Activated CD8-positive, alpha-beta memory T cell treated with anti-CD3 and anti-CD28 coated beads for 1 hour (primary cell): ENCODE measurements at regions not wholly inside any gene's neighbourhood (a gene's known extent, or its start where the extent isn't known, plus 50 kb on each side); places are given as distances from the start of the nearest gene placed in this dataset.
"Not testable (repeated sequence)": the region's sequence is repeated elsewhere in the genome, so short reads cannot be mapped to it uniquely, and the experiment has no call there.

Source experiments
- DNase-seq, 2 donors: peaks; one replicate each; pipeline ENCODE4 v3.0.0-alpha.2; 2020; ENCODE audit warnings: low read depth in 1 of 2; ENCODE audit errors: extremely low read depth in 1 of 2

DNA sequence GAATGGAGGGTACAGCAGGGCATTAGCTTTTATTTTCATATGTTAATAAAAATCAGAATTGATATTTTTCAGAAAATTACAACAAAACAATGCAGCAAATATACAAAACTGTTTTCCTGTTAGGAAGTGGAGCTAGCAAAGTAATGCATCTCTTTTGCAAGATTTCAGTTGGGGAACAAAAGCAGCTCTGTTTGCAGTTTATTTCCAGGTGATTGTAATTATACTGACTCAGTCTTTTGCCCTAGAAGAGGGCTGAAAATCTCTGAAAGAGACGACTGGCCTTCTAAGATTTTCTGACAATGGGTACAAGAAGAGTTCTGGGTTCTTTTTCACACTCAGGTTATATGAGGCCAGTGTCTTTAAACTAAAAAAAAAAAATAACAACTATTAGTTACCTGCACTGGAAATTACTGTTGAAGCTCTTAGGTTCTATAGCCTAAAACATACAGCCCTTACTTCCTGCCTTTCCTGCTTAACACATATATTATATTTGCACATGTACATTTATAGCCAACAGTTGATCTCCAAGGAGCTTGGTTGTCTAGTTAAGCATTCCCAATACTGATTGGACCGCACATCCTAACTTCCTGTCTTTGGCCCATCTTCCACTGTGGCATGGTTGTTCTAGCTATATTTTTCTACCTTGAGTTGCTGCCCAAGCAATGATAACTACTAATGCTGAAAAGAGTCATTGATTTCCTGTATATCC, 199.1 kb upstream of the KRR1 start:
- DNase-seq, result no peak

DNA sequence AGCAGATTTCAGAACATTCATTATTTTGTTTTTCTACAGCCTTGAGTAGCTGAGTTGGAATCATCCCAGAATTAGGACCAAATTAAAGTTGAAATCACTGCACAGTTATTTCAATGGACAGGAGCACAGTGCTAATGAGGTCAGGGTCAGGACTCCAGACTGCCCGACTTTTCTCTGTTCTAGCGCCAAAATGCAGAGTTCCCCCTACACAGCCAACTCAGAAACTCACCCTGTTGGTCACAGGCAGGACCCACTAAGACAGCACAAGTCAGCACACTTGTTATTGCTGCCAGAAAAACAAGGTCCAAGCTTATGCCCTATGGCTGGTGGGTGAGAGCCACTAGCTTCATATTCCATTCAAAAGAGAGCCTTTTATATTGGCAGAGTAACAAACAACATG, 198.1 kb upstream of the KRR1 start:
- no peak for DNase-seq

DNA sequence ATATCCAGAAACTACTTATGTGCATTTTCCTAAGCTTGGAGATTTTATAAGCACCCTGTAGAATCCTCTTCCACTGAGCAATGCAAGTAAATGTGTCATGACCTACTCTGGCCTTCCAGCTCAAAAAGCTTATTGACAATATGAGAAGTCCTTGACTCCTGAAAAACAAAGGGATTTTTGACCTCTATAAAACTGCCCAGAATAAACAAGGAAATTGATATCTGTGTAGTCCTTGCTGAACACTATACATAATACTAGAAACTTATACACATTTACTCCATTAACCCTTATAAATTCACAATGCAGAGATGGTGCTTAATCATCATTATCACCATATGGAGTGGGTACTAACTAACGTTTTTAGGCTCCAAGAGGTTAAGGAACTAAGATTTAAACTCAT, 197.4 kb upstream of the KRR1 start:
- no peak for DNase-seq

DNA sequence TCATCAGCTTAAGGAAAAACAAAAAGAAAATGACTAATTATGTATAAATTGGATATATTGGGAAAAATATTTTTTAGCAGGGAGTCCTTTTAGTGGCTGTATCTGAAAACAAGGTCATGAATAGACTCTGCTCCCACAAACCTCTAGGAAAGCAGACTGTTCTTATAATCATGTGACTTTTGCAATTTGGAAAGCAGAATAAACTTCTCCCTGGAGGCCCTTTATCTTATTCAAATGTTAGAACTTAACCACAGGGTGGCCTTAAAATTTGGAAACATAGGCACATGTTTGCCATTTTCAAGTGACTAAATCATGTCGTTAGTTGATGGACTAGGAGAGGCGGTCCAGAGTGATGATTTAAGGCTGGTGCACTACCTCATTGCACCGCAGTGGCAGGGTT, 196.6 kb upstream of the KRR1 start:
- DNase-seq, result no peak

DNA sequence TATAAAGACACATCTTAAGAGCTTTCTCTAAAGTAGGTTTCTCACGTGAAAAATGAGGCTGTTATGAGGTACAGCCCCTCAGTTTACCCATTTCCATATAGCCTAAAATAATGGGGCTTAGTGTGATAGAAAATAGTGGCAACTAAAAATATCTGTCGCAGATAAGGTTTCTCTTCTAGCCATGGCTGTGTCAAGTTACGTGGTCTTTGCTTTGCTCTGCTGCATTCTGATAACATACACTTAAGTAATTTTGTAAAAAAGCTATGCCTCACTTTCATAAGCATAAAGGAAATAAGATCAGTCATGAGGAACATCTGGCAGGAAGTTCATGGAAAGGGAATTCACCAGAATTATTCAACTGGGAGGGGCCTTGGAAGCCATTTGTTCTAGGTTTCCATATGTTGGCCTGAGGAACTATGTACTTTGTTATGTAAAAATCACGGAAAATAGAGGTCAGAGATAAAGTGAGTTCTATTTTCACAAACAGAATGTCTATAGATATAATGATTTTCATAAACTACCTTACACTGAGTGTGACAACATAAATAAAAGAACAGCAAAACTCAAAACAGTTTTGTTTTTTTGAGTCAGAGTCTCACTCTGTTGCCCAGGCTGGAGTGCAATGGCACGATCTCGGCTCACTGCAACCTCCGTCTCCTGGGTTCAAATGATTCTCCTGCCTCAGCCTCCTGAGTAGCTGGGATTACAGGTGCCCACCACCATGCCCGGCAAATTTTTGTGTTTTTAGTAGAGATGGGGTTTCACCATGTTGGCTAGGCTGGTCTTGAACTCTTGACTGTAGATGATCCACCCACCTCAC, 195.6 kb upstream of the KRR1 start:
- DNase-seq, result no peak

DNA sequence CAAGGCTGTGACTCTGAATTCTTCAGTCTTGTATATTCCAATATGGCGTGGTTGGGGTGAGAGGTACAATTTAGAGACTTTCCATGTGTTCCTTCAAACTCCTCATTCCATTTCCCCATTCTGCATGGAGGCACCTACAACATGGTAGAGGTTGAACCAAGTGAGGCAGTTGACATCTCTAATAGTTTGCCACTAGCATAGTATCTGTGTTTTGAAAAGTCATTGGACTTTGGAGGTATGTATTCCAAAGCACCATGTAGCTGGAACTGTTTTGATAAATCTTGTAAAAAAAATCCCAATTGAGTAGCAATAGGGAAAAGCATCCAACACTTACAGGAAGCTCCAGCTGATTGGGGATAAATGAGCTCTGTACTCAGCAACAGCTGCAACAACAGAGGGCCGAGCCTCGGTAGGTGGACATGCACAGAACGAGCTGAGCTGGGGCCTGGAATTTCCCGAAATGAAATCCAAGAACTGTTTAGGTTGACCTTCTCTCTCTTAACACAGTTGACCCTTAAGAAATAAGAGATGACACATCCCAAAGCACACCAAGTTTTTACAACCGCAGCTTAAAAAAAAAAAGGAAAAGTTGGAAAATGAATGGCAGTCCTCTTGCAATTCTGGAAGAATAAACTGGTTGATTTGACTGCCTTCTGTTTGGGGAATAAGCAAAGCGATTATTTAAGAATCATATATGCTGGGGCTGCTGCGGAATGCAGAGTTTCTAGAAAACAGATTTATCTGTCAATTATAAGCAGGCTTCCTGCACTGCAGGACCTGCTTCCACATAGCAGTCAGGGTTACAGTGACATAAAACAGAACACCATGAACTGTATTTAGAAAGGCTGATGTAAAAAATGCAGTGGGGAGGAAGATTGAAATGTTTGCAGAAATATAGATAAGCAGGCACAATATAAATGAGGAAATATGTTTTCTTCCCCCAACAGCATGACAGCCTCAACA, 194.6 kb upstream of the KRR1 start:
- no peak for DNase-seq

DNA sequence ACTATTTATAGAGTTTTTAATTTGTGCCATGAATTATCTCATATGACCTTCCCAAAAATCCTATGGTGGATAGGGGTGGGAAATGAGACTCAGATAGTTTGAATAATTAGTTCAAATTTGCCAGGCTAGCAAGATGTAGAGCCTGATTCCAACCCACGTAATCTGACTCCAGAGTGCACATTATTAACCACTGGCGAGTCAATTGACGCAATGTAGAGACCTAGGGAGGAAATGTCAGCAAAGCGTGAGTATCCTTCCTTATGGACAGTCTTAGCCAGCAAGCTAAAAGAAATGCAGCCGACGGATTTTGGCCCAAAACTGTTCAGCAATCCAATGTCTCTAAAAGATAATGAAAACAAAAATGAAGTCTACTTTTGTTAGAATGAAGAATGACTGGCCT, 193.3 kb upstream of the KRR1 start:
- no peak for DNase-seq

DNA sequence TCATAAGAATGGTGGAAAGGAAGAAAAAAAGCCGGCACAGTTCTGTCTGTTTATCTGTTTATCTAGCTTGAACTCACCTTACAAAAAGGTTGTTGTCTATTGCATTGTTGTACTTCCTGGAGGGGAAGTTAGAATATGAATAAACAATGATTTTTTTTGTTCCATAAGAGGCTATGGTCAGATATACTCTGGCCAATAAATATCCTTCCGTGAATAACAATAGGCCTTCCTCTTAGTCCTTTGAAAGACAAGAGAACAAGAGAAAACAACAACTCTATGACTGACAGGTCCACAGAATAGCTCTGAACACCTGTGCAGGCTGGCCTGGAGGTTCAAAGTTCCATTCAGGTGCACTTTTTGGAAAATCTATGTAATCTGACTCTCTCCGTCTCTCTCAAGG, 192.8 kb upstream of the KRR1 start:
- DNase-seq, result no peak

DNA sequence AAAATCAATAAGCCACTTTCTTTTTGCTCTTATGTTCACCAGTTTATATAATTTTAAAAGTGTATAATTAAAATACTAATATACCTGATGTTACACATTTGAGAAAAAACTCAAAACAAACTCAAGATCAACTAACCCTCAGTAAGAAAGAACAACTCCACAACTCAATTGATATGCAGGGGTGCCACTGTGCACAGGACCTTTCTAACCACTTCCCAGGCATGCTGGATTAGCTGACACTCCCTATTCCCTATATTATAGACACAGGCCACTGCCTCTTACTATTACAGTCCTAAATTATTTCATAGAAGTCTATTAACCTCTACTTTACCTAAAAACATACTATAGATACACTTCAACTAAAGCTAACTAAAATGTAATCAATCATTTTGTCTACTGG, 191.7 kb upstream of the KRR1 start:
- no peak for DNase-seq

DNA sequence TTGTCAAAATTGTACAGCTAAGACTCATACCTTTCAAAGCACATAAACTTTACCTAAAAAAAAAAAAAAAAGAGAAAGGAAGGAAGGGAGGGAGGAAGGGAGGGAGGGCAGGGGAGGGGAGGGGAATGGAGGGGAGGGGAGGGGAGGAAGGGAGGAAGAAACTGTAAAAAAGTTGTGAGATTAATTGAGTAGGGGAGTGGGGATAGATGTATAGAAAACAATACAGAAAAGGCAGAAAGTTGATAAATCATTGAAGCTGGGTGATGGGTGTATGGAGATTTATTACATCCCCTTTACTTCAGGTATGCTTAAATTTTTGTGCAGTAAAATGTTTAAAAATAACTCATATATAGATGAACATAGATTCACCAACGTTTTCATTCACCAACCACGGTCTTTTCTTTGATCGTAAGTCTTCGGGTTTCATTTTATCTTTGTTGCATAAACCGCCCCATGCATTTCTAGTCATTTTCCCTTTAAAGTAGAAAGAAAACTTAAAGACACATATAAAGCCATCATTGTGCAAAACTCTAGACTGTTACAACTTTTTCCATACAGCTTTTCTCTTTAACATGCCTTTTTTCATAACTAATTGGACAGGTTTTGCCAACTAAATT, 191.2 kb upstream of the KRR1 start:
- no peak for DNase-seq

DNA sequence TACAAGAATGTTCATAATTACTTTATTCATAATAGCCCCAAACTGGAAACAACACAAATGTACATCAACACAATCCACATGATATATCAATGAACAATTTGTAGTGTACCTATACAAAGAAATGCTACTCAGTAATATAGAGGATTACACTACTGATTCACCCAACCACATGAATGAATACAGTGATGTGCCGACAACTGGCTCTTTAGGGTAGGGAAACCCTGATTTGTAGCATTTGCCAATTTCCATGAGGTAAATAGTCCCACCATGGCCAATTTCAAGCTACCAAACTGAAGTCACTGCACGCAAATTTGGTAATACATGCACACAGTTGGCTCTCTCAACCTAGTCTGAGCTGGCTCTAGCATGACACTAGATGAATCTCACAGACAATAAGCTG, 190.4 kb upstream of the KRR1 start:
- no peak for DNase-seq

DNA sequence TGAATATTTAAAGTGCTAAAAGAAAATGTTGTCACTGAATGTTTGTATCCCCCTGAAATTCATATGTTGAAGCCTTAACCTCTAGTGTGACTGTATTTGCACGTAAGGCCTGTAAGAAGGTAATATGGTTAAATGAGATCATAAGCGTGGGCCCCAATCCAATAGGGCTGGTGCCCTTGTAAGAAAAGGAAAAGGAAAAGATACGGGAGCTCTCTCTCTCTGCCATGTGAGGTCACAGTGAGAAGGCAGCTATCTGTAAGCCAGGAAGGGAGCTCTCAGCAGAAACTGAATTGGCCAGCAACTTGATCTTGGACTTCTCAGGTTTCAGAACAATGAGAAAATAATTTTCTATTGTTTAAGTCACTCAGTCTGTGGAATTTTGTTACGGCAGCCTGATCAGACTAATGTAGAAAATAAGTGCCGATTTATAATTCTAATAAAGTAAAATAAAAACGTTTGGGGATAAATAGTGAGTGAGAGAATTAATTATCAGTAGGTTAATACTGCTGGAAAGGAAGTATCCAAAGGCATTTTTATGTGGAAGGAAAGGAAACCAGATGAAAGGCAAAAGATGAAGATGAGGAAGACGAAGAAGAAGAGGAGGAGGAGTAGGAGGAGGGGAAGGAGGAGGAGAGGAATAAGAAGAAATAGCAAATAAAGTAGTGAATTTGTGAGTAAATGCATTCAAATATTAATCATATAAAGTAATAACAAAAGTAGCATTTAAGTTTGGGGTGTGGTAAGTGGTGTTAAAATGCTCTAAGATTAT, 188.5 kb upstream of the KRR1 start:
- no peak for DNase-seq

DNA sequence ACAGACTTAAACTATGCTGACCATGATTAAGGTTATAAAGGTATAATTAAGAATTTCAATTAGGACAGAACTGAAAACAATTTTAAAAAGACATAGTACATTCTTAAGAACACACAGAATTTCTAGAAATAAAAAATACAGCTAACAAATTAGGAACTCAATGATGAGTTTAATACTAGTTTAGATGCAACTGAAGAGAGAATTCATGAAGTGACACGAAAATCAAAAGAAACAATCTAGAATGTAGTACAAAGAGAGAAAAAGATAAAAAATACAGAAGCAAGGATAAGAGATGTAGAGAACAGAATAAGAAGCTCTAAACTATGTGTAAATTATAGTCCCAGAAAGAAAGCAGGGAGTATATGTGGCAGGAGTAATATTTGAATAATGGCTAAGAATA, 187.8 kb upstream of the KRR1 start:
- no peak for DNase-seq

DNA sequence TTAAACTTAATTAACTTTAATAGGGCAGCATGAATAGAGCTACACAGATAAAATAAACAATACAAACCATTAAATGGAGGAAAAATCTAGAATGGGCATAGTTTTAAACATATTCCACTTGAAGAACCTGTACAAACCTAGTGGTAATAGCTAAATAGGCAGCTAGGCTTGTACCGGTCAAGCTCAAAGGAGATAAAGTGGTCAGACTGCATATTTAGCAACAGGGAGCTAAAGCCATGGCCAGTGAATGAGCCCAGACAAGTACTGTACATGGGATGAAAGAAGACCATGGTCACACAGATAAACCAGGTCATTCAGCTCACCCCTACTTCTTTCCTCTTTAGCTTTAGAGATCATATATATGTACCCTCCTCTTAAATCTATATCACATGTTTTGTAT, 186.6 kb upstream of the KRR1 start:
- no peak for DNase-seq

DNA sequence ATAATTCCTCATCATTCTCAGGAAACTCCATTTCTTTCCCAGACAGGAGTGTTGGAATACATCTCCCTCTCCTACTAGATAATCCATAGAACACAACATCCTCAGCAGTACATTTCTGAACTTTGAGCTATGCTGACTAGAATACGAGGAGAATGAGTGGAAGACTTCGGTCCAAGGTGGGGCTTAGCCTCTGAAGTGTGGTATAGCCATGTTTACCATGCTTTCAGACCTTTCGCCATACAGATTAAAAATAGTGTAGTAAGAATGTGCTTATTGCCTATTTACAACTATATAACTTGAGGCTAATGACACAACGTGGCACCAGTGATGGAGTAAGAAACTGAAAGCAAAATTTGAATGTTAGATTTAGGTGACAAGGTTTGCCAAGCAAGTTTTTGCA, 184.5 kb upstream of the KRR1 start:
- DNase-seq, result no peak

DNA sequence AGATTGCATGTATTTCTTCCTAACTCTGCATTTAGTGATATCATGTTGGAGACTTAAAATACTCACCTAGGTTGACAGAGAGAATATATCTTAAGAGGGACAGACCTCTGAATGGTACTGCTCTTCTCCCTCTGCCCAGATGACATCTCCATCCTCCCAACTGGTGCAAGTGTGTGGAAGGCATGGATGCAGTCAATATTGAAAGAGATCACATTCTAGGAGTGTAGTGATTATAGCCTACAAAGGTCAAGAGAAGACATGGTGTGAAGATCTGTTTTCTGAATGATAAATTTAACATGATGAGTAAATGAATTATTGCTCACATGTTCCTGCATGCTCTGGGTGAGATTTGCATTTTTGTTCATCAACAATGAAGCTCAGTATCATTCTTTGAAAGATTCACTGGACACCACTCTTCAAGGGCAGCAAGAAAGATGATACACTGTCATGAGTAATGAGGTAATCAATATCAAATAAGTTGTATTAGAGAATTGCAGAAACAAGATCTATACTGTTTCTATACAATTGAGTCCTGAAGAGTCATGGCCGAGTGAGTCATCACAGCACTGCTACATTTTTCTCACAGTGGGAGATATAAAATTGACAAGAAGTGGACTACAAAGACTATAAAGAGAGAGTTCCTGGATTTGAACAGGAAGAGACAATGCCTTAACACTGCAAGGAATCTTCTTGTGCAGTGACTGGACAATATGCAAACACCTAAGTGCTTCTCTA, 183.3 kb upstream of the KRR1 start:
- no peak for DNase-seq

DNA sequence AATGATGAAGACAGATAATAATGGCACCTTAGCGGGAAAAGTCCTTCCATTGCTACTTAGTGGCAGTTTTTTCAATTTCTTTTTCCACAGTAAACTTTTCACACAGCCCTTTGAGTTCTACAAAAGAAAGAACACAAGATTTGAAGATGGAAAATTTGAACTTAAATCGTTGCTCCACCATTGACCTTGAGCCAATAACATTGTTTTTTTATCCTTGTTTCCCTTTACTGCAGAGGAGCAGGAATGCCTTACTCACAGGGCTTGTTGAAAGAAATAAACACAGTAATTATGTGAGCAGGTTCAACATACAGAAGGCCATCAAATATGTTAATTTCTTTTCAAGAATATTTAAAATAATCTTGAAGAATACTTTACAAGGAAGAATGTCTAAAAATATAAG, 181.5 kb upstream of the KRR1 start:
- no peak for DNase-seq

DNA sequence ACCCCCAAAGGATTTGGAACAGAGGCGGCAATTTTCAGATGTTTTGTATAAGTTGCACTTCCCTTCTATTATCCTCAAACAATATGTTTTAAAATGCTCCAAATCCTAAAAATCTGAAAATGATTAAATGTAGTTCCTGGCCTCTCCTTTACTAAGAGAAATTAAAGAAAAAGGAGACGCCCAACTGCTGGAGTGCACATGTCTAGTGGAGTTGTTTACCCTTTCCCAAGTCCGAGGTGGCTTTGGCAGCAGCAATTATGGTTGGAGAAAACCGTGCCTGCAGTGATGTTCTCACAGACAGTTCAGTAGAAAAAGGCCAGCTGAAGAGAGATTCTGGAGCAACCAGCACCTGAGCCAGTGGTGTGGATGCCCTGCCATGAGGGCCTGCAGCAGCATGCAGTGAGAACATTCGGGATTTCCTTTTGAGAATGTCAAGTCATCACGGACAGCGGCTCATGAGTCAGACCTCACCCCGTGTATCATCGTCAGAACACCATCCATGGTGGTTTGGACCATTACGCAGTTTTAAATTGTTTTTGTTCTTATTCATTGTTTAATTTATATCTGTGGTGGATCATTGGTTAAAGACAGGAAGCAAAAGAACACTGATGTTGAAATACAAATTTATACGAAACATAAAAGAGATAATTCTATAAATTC, 179.0 kb upstream of the KRR1 start:
- no peak for DNase-seq

DNA sequence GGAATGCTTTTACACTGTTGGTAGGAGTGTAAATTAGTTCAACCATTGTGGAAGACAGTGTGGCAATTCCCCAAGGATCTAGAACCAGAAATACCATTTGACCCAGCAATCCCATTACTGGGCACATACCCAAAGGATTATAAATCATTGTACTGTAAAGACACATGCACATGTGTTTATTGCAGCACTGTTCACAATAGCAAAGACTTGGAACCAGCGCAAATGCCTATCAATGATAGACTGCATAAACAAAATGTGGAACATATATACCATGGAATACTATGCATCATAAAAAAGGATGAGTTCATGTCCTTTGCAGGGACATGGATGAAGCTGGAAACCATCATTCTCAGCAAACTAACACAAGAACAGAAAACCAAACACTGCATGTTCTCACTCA, 174.8 kb upstream of the KRR1 start:
- not testable (repeated sequence) for DNase-seq
